CD4-positive, alpha-beta T cell treated with Interleukin-10 for 1 hour (primary cell): ENCODE measurements at regions not wholly inside any gene's neighbourhood (a gene's known extent, or its start where the extent isn't known, plus 50 kb on each side); places are given as distances from the start of the nearest gene placed in this dataset.

Experiments
- DNase-seq: peaks from one replicate; pipeline ENCODE4 v3.0.0-alpha.2; 2020

DNA sequence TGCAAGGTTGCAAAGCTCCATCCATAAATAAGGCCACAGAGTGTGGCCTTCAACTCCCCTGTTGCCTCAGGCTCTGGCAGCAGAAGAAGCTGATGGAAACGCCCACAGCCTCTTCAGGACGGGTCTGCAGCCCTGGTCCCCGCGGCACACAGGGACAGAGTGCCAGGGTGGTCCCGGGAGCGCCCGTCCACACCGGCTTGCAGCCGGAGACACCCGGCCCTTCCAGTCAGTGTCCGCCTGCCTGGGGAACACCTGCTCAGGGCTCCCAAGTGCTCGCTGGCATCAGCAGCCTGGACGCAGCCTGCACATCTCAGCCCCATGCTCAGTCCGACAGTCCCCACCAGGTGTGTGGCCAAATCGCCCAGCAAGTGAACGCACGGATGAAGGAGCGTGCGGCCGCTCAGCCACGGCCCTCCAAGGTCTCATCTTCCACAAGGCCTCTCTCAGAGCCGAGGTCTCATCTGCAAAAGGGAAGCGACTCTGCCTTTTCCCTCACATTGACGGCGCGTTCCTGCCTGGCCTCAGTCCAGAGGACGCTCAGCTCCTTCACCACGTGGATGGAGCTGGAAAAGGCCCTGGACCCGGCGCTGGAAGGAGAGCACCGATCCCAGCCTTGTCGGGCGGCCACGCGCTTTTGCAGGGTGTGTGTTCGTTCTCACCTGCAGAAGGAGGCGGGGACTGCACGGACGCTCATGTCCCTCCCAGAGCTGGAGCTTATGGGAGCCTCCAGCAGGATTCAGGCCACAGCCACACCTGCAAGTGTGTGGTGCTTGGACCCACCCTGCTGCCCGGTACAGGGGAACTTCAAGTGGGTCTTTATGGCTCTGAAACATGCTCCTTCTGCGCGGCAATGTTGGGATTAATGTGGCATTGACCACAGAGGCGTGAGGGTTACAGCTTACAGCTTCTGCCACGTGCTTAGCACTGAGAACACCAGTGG lies 180.4 kb downstream of the DLL1 start:
- no peak for DNase-seq

DNA sequence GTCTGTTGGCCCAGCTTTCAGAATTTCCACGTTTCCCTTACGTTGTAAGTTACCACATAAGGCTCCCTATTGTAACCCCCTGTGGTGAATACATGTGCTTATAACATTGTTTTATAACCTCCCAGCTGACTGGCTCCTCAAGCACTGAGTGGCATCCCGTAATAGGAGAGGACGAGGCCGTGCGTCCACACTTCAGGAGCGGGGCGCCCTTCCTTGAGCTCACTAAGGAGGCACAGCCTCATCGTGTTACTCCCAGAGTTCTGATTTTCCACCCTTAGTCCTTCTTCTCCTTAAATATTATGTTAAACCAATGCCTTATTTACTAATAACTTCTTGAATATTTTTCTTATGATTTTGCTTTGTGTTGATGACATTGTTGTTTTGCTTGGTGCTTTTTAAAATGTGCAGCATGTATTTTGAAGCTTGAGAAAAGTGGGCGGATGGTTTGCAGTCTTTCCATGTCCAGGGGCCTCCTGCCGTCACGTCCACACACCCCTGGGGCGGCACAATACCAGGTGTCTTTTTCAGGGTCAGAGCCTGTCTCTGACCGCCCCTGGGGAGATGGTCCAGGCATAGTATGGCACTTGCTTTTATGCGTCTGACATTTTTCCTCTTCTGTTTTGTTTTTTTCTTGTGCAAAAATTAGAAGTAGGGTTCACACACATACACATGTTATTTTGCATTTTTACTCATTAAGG lies 181.8 kb downstream of the DLL1 start:
- no peak for DNase-seq

DNA sequence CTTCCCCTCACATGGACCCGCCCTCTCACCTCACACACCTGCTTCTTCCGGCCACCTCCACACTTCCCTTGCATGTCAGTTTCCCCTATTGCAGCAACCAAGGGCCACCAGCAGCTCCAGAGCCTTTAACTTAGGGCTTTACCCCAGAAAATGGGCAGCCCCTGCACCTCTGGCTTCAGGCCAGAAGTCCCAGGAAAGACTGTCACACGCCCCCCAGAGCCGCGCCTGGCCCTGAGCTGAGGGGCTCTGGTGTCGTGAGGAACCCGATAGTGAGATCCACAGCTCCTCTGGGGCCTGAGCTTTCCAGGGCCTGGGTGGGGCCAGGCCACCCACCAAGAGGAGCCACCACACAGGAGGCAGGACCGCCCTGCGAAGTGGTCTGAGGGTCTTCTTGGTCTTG lies 182.4 kb downstream of the DLL1 start:
- no peak for DNase-seq

DNA sequence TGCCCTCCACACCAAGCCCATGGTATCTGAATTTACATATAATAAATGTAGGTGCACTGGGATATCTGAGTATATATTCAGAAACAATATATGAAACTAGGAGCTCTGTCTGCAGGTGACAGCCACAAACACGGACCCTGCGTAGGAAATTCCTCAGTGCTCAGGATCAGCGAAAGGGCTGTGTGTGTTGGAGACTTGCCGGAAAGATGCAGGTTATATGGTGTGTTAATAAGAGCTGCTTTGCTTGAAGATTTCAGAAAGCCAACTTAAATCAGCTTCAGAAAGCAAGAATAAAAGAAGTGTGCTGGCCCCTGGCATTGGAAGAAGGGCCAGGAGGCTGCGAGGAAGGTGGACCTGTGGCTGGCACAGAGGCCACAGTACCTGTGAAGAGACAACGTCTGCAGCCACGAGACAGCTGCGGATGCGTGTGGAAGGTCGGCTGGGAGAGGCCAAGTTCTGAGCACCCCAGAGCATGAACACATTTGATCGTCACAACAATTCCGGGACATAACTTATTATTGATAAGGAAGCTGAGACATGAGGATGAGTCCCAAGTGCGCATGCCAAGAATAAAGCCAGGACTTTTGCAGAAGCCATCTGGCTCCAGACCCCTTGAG lies 183.2 kb downstream of the DLL1 start:
- no peak for DNase-seq

DNA sequence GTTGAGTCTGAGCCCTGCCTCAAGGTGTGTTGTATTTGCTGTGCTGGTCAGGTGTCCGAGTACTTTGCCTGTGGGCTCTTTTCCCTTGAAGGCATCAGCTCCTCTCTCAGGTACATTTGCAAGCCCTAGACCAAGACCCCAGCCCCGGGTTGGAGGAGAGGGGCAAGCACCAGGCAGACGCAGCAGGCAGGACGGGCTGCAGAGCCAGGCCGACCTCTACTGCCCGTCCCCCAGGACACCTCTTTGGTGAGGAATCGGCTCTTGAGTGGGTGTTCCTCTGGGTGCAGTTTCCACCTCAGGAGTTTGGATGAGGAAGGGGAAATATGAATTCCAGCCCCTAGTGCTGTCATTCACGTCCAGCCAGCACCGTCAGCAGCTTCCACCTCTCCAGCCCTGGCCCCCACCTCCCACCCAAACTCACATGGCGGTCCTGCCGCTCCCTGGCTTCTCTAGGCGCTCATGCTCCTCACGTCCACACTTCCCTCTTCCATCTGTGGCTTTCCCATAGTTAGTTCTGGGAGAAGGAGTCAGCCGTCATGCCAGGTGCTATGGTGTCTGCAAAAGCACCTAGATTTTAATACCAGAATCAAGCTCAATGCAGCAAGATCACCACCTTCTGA lies 183.9 kb downstream of the DLL1 start:
- no peak for DNase-seq

DNA sequence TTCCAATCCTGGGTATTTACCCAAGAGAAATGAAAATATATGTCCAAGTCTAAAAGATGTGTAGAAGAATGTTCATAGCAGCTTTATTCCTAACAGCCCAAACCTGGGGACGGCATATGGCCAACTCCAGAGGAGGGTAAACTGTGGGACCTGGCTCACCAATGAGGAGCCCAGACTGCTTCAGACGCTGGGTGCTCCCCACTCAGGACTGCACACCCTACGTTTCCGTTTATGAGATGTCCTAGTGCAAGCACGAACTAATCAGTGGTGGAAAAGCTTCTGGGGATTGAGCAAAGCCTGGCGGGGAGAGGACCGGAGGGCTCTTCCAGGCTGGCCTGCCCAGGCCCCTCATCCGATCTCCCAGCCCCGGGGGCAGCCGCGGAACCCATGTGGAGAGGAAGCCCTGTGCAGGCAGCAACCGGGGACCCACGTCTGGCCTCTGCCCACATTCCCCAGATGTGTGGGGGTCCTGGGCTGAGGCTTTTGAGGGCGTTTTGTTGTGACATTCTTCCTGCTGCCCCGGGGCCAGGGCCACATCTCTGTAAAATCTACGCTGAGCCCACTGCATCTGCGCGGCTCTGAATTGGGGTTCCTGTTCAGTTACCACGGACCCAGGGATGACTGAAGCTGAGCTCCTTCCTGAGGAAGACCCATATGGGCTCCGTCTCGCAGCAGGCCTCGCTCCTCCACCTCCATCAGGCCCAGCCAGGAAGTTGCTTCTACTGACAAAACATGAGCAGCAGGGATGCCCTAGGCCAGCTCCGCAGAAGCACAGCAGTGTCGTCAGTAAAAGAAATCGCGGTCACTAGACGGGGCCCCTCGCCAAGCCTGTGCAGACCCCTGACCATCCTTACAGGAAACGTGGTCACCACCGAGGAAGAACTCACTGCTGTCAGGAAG lies 188.0 kb downstream of the DLL1 start:
- no peak for DNase-seq

DNA sequence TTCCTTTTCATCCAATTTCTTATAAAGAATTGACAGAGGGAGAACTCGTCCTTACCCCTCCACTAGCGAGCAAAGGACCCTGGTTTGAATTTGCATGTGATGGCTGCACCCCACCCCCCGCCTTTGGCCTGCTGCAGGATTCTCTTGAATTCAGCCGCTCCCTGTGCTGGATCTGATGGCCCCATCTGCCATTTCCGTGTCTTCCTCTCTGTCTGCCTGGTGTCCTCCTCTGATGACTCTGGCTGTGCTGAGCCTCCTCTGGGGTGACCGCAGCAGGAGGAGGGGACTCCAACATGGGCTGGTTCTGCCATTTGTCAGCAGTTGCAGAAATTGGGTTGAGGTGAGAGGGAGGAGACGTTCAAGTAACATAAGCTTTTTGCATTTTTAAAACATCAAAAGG lies 188.8 kb downstream of the DLL1 start:
- no peak for DNase-seq

DNA sequence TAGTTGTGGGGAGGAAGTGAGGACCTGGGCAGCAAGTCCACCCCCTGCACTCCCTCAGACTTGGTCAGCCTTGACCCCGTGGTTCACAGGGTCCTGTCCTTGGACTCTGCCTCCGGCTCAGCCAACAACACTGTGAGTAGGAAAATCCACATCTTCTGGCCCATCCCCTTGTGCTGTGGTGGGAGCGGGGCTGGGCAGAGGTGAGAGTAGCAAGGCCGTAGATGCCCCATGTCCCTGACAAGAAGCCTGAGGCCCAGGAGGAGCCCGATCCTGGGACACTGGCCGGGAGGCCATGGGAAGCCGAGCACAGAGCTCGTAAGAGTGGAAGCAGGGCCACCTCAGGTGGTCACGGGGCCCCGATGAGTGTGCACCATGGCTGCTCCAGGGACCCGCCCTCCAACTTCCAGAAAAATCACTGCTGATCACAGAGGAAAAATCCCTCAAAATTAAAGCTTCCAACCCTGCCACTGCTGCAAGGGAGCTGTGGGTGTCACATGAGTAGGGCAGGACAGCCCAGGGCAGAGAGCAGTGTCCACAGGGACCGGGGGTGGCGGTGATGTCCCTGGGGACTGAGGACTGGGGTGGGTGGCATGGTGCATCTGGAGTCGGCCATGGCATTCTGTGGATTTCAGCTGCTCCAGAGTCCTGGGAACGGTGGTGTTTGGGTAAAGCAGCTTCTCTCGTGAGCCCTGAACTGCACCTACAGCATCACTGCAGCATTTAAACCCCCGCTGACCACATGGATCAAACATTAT lies 189.4 kb downstream of the DLL1 start:
- no peak for DNase-seq

DNA sequence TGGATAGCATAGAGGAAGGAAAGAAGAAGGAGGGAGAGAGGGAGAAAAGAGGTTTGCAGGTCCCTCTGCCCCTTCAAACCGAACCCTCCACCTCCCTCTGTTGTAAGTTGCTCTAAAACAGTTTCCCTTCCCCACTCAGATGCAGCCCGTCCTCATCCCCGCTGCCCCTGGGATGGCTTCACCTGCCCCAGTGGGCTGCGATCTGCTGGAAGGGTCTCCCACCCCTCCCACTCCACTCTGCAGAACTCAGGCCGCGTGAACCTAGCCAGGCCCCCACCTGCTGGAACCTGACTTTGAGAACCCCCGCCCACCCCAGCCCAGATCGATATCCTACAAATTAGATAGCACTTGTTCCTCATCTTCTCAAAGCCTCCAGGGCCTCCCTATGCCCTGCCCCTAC lies 190.8 kb downstream of the DLL1 start:
- DNase-seq, result no peak

DNA sequence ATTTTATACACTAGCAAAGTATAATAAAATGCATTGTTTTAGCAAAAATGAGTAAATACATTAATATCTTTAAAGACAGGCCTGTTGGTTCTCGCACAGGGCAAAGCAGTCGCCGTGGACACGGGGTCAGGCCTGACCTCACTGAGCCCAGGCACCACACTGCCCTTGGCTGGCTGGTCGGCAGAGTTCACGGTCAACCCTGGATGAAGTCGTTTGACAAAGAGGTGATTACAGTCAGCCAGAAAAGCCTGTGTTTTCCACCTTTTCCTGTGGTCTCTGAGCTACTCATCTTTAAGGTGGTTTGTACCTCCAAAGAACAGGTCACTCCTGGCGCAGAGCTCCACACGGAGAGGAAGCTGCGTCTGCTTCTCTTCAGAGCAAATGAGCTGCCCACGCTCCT lies 191.5 kb downstream of the DLL1 start:
- DNase-seq, result no peak

DNA sequence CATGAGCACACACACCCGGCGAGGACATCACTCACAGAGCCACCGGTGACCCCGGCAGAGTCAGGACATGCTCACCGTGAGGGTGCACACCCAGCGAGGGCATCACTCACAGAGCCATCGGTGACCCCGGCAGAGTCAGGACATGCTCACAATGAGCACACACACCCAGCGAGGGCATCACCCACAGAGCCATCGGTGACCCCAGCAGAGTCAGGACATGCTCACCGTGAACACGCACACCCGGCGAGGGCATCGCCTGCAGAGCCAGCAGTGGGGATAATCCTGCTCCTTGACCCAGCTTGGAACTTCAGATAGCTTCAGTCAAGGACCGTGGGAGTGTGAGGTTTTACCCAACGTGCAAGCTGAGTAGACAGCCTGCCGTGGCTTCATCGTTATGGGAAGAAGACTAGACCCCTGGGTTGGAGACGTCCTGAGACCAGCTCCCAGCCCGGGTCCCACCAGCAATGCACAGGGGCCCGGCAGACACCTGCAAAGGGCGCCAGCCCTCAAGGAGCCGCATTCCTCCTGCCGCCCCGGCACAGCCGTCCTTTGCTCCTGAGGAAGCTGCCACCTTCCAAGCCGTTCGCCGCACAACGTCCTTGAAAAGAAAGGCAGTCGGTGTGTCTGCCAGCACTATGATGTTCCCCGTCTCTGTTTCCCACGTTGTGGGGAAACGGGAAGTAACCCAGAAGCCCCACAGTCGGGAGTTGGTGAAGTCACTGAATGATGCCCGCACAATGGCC lies 192.3 kb downstream of the DLL1 start:
- no peak for DNase-seq

DNA sequence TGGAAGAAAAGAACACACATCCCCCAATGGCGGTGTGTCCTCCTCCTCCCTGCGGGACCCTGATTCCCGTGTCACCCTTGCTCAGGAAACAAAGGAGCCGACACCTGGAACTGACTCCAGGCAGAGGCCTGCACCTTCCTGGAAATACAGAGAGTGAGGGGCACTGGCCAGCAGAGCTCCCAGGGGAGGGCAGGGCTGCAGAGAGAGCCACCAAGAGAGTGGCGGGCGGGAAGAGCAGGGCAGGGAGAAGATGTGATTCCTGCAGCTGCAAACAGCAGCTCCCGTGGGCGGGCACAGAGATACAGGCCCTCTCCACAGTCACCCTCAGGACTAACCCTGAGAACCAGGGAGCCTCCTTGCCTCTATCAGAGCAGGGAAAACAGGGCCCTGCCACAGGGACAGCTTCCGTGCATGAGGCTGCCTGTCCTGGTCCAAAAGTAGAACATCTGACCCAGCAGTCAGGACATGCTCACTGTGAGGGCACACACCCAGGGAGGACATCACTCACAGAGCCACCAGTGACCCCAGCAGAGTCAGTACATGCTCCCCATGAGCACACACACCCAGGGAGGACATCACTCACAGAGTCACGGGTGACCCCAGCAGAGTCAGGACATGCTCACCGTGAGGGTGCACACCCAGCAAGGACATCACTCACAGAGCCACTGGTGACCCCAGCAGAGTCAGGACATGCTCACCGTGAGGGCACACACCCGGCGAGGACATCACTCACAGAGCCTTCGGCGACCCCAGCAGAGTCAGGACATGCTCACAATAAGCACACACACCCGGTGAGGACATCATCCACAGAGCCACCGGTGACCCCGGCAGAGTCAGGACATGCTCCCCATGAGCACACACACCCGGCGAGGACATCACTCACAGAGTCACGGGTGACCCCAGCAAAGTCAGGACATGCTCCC lies 193.1 kb downstream of the DLL1 start:
- DNase-seq, result no peak

DNA sequence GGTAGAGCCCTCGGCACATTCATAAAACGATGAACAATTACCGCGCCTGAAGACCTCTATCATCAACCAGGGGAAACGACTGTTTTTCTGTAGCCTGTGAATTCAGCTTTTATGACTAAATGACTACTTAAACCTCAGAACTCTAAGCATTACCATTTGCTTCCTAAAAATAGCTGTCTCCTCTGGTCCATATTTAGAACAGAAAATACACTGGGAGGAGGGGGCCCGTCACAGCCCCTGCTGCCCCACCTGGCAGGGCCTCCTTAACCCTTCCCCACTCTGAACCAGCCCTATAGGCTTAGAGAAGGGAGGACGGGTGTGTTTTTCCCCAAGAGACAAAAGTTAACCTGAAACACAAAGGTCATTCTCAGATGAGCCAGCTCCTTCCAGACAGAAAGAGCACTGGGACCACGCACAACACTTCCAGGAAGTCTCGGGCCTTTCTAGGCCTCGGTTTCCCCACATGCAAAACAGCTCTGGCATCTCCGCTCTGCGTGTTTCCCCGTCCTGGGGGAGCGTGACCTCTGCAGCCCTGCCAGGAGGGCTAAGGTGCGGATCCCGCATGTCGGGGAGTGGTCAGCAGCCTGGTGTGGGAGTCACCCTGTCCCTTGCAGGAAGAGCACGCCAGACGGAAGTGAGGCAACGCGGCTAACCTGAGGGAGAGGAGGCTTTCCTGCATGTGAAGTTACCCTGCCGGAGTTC lies 193.9 kb downstream of the DLL1 start:
- no peak for DNase-seq

DNA sequence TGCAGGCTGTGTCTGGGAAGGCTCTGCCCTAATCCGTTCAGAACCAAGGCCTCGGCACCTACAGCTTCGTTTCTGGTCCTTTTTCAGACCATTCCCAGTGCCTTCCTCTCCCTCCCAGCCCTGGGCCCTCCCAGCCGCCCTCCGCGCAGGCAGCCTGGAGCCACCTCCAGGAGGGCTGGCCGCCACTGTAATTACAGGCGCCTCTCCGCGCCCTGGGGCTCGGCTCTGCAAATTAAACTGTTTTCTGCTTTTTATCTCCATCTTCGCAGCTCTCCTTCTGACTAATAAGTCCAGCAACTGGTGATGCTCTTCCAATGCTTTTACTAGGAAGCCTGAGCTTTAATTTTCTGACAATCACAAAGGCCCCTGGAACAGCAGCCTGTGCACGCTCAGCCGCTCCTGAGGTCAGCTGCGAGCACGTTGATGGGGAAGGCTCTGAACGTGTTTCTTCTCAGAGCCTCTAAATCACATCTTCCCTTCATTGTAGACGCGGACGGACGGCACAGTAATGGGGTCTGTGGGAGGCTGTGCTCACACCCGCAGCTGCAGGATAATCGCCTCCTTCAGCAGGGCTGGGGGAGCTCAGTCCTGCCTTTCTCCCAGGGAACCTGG lies 194.6 kb downstream of the DLL1 start:
- no peak for DNase-seq

DNA sequence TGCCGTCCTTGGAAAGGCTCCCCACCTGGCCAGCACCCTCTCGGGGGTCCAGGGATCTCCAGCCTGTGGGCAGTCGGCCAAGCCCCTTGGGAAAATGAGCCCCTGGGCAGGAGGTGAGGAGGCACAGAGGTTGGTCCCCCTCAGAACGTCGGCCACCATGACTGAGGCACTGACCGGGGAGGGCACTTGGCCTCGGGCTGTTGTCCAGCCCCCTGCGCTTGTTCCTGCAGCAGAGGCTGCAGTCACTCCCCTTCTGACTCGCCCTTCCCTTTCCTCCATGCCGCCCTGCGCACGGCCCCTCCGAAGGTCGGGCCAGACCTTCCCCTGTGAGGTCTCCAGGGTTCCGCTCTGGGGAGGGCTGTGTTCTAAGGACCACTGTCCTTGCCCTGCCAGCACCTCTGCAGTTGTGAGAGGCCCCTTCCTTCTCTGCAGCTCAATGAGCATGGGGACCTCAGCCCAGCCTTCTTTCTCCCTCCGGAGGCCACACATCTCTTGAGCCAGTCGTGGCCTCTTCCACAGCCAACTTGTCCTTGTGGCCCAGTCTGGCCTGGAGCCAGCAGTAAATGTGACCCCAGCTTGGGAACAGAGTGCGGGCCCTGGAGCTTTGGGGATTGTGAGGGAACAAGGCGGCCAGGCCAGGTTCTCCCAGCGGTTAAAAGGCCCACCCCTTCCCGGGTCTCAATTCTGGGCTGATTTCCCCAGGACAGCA lies 195.5 kb downstream of the DLL1 start:
- no peak for DNase-seq

DNA sequence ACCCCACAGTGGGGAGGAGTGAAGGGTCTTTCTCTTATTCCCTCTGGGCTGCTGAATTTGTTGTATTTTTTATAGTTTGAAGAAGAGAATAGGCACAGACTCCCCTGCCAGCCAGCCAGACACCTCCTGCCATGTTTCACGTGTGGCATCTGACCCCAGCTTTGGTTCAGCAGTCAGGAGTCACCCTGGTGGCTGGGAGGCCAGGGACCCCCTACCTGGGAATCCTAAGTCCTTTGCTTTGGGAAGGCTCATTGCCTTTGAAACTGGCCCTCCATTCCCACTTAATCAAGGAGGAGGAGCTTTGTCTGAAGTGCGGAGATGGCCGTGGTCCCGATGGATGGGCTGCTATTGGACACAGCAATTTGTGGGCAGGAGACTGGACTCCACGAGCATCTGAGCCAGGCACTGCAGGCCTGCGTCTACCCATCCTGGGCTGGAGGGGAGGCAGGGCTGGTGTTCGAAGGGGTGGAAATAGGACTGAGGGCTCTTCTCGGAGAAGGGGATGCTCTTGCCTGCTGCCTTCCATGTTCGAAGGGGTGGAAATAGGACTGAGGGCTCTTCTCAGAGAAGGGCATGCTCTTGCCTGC lies 196.1 kb downstream of the DLL1 start:
- DNase-seq, result no peak
